ENCODE measurements at regions not wholly inside any gene's neighbourhood (a gene's known extent, or its start where the extent isn't known, plus 50 kb on each side); places are given as distances from the start of the nearest gene placed in this dataset.

DNA sequence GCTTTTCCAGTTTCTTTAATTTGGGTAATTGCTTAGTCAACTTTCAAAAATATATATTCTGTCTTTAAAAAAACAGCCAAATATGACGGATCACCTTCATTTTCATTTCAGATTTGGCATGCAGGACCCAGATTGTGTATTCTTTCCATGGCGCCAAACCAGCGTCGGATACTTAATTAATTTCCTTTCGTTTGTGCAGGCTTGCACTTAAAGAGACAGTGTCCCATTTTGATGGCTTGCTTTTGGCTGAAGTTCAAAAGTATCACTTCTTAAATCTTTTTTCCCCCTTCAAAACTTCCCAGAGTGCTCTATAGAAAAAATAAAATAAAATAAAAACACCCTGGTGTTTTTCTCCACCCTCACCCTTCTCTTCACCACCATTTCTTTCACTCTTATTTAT lies 394.5 kb upstream of the SOX9 start:
- Histone ChIP-seq H3K4me1 (ENCODE audit: insufficient read depth, low read length, poor library complexity, severe bottlenecking) (no peaks in the 10 kb centered on the region), H3K9me3 (ENCODE audit: insufficient read depth, low read depth, low read length) (peaks cover 9% of the 10 kb centered on the region; the same call in 1 of the 2 replicates), H3K4me2 (ENCODE audit: low read depth, low read length, poor library complexity, severe bottlenecking) (no peak overlapping the region), H3K9ac (ENCODE audit: low read depth, low read length, poor library complexity, severe bottlenecking) (no peak overlapping the region), H3K27me3 (ENCODE audit: insufficient read depth, low read length, poor library complexity, severe bottlenecking) (no peaks in the 10 kb centered on the region), H3K79me2 (ENCODE audit: insufficient read depth, low read length) (no peaks in the 10 kb centered on the region), H3K4me3 (ENCODE audit: low read length, poor library complexity, severe bottlenecking) (no peak overlapping the region), H2AFZ (ENCODE audit: low read length) (no peak overlapping the region), H3F3A (ENCODE audit: low read depth) (no peaks in the 10 kb centered on the region), H4K20me1 (ENCODE audit: insufficient read depth, low read length, poor library complexity, severe bottlenecking) (no peaks in the 10 kb centered on the region), H3K9me2 (replicated peaks; ENCODE audit: low read depth, low read length) (no peaks in the 10 kb centered on the region), H3K36me3 (ENCODE audit: insufficient read depth, low read length) (no peaks in the 10 kb centered on the region)
- TF ChIP-seq, protein P1, sequence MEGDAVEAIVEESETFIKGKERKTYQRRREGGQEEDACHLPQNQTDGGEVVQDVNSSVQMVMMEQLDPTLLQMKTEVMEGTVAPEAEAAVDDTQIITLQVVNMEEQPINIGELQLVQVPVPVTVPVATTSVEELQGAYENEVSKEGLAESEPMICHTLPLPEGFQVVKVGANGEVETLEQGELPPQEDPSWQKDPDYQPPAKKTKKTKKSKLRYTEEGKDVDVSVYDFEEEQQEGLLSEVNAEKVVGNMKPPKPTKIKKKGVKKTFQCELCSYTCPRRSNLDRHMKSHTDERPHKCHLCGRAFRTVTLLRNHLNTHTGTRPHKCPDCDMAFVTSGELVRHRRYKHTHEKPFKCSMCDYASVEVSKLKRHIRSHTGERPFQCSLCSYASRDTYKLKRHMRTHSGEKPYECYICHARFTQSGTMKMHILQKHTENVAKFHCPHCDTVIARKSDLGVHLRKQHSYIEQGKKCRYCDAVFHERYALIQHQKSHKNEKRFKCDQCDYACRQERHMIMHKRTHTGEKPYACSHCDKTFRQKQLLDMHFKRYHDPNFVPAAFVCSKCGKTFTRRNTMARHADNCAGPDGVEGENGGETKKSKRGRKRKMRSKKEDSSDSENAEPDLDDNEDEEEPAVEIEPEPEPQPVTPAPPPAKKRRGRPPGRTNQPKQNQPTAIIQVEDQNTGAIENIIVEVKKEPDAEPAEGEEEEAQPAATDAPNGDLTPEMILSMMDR (conservative IDR thresholded peaks at IDR 0.05; ENCODE audit: low read length): no peak
- TF ChIP-seq EZH2phosphoT487 (IDR thresholded peaks at IDR 0.05; ENCODE audit: borderline replicate concordance): no peak

DNA sequence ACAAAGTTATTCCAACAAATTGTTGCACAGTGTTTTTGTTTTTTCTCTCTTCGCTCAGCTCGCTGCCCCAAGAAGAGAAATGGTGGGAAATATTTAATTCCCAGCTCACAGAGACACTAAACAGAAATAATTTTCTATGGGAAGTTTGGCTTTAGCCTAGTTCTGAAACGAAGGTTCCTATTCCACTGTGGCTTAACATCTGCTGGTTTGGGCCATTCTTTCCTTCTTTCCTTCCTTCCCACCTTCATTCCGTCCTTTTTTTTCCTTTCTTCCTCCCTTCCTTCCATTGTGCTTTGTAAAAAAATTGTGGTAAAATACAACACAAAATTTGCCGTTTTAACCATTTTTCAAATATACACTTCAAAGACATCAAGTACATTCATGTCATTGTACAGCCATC lies 393.5 kb upstream of the SOX9 start:
- Histone ChIP-seq H3K36me3 (ENCODE audit: insufficient read depth, low read length) (no peaks in the 10 kb centered on the region), H3K9ac (ENCODE audit: low read depth, low read length, poor library complexity, severe bottlenecking) (no peak overlapping the region), H3K27me3 (ENCODE audit: insufficient read depth, low read length, poor library complexity, severe bottlenecking) (no peaks in the 10 kb centered on the region), H3F3A (ENCODE audit: low read depth) (no peaks in the 10 kb centered on the region), H3K79me2 (ENCODE audit: insufficient read depth, low read length) (no peaks in the 10 kb centered on the region), H3K9me3 (ENCODE audit: insufficient read depth, low read depth, low read length) (peaks cover 5% of the 10 kb centered on the region; the same call in 1 of the 2 replicates), H3K9me2 (replicated peaks; ENCODE audit: low read depth, low read length) (no peaks in the 10 kb centered on the region), H2AFZ (ENCODE audit: low read length) (no peak overlapping the region), H4K20me1 (ENCODE audit: insufficient read depth, low read length, poor library complexity, severe bottlenecking) (no peaks in the 10 kb centered on the region), H3K4me3 (ENCODE audit: low read length, poor library complexity, severe bottlenecking) (no peak overlapping the region), H3K4me1 (ENCODE audit: insufficient read depth, low read length, poor library complexity, severe bottlenecking) (no peaks in the 10 kb centered on the region), H3K4me2 (ENCODE audit: low read depth, low read length, poor library complexity, severe bottlenecking) (no peak overlapping the region)
- TF ChIP-seq EZH2phosphoT487 (IDR thresholded peaks at IDR 0.05; ENCODE audit: borderline replicate concordance): no peak
- TF ChIP-seq, protein P1 (conservative IDR thresholded peaks at IDR 0.05; ENCODE audit: low read length): no peak

DNA sequence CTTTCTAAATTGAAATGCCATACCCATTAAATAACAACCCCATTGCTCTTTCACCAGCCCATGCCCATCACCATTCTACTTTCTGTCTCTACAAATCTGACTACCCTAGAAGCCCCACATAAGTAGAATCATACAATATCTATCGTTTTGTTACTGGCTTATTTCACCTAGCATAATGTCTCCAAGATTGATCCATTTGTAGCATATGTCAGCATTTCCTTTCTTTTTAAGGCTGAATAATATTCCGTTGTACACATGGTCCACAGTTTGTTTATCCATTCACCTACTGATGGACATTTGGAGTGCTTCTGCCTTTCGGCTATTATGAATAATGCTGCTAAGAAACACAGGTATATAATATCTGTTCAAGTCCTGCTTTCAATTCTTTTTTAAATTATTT lies 393.1 kb upstream of the SOX9 start:
- Histone ChIP-seq H3K36me3 (ENCODE audit: insufficient read depth, low read length) (no peaks in the 10 kb centered on the region), H3K4me1 (ENCODE audit: insufficient read depth, low read length, poor library complexity, severe bottlenecking) (no peaks in the 10 kb centered on the region), H3K27me3 (ENCODE audit: insufficient read depth, low read length, poor library complexity, severe bottlenecking) (no peaks in the 10 kb centered on the region)

More for the DNA sequence above, 393.1 kb upstream of the SOX9 start:
- H3F3A ChIP-seq (ENCODE audit: low read depth): no peaks in the 10 kb centered on the region
- no peaks in the 10 kb centered on the region for H3K9me2 ChIP-seq (replicated peaks; ENCODE audit: low read depth, low read length)
- no peak overlapping the region for H2AFZ ChIP-seq (ENCODE audit: low read length)
- H4K20me1 ChIP-seq (ENCODE audit: insufficient read depth, low read length, poor library complexity, severe bottlenecking): no peaks in the 10 kb centered on the region
- no peak for TF ChIP-seq EZH2phosphoT487 (IDR thresholded peaks at IDR 0.05; ENCODE audit: borderline replicate concordance)
- TF ChIP-seq, protein P1 (conservative IDR thresholded peaks at IDR 0.05; ENCODE audit: low read length): no peak
- peaks cover 5% of the 10 kb centered on the region; the same call in 1 of the 2 replicates for H3K9me3 ChIP-seq (ENCODE audit: insufficient read depth, low read depth, low read length)
- no peak overlapping the region for H3K9ac ChIP-seq (ENCODE audit: low read depth, low read length, poor library complexity, severe bottlenecking)
- no peaks in the 10 kb centered on the region for H3K79me2 ChIP-seq (ENCODE audit: insufficient read depth, low read length)
- H3K4me3 ChIP-seq (ENCODE audit: low read length, poor library complexity, severe bottlenecking): no peak overlapping the region
- H3K4me2 ChIP-seq (ENCODE audit: low read depth, low read length, poor library complexity, severe bottlenecking): no peak overlapping the region

All from Loucy (cell line).